SH-SY5Y (cell line): ENCODE measurements at regions not wholly inside any gene's neighbourhood (a gene's known extent, or its start where the extent isn't known, plus 50 kb on each side); places are given as distances from the start of the nearest gene placed in this dataset.

Experiments
- GATA2 ChIP-seq: IDR thresholded peaks from 2 replicates; pipeline ENCODE4 v1.6.1; 2011; ENCODE audit warnings: mild to moderate bottlenecking, low read depth, low read length
- GATA3 ChIP-seq: IDR thresholded peaks from 2 replicates; pipeline ENCODE4 v1.6.1; 2011; ENCODE audit warnings: low read depth, mild to moderate bottlenecking, low read length, moderate library complexity

DNA sequence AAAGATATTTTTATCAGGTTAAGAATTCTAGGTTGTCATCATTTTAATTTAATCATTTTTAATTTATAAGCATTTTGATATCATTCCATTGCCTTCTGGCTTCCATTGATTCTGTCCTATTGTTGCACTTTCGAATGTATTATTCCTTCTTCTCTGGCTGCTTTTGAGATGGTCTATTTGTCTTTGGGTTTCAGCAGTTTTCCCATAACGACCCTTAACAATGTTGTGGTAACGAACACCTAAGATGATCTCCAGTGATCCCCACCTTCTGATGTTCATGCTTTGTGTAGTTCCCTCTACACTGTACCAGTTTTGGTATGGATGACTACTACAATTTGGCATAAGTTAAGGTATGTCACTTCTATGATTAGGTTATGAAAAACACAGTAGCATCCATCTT, 59.9 kb downstream of the MINAR1 start:
- TF ChIP-seq GATA2 (no peak), GATA3 (no peak)

GRCh38 chr15:79494384-79494909, 62.3 kb downstream of the MINAR1 start:
- TF ChIP-seq GATA3, result no peak
- TF ChIP-seq GATA2, result no peak

- TF ChIP-seq GATA2, result no peak
- TF ChIP-seq GATA3, result no peak
Measured at GRCh38 chr15:79494963-79495755, 63.0 kb downstream of the MINAR1 start.

DNA sequence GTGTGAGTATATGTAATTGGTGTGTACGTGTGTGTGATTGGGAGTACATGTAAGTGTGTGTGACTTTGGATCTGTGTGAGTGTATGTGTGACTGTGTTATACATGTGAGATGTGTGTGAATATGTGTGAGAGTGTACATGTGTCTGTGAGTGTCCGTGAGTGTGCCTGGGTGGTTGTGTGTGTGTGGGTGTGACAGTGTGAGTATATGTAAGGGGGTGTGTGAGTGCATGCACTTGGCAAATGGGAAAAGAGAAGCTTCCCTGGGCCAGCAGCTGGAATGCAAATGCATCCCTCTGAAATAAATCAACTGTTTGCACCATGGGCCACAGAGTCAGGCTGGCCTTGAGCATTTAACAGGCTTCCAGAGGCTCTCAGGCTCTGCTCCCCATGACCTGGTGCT, 63.6 kb downstream of the MINAR1 start:
- TF ChIP-seq GATA3, result no peak
- TF ChIP-seq GATA2, result no peak

DNA sequence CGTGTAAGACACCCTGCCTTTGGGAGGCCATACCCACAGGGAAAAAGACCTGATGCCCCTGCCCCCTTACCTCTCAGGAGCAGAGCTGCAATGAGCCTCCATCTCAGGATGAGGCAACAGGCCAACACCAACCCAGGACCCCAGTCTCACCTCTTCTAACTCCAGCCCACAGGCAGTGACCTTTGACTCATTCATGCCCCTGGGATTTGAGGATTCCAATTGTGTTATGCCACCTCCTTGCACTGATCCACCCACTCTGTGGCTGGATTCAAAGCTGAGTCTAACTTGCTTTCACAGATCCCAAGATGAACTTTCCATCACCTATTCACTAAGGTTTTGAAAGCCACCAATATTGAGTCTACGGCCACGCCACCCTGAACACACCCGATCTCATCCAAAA, 64.7 kb downstream of the MINAR1 start:
- no peak for TF ChIP-seq GATA3
- no peak for TF ChIP-seq GATA2

GRCh38 chr15:79501086-79501485, 69.0 kb downstream of the MINAR1 start:
- no peak for TF ChIP-seq GATA2
- TF ChIP-seq GATA3, result no peak

DNA sequence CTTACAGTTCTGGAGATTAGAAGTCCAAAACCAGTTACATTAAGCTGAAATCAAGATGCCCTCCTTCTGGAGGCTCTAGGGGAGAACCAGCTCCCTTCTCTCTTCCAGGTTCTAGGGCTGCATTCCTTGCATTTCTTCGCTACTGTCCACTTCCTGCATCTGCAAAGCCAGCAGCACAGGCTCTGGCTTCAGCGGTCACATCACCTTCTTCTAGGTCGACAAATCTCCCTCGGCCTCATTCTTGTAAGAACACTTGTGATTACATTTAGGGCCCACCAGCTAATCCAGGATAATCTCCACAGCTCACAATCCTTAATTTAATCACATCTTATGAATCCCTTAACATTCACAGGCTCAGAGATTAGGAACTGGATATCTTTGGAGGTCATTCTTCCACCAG, 73.8 kb downstream of the MINAR1 start:
- TF ChIP-seq GATA2, result no peak
- TF ChIP-seq GATA3, result no peak

- no peak for TF ChIP-seq GATA2
- TF ChIP-seq GATA3, result no peak
Measured at GRCh38 chr15:79513417-79513816, 81.3 kb downstream of the MINAR1 start.

- TF ChIP-seq GATA2 (no peak), GATA3 (no peak)
Measured at GRCh38 chr15:79513940-79514339, 81.8 kb downstream of the MINAR1 start.

DNA sequence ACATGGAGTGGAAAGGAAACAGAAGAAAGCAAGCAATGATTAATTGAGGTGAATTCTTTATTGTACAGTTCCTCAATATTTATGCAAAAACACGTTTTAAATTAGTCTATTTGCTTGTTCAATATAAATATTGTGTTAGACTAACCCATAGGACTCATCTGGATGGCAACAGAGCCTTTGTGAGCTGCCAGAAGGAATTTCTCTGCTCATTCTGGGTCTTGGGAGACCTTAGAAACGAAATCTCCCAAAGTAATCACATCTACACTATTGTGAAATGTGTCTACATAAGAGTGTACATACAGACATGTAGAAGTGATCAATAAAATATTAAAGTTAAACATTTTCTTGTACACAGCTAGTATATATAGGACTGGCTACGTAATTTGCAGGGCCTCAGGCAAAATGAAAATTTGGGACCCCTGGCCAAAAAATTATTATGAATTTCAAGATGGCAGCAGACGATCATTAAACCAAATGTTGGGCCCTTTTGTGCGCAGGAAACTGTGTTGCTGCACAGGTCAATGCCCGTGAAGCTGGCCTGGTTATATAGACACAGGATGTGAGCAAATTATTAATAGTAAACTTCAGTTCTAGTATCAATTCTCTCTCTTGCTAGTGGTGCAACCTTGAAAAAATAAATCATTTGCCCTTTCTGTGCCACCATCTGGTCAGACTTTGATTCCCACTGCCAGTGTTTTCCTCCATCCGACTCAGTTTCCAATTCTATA, 83.3 kb downstream of the MINAR1 start:
- TF ChIP-seq GATA3 (no peak), GATA2 (no peak)

DNA sequence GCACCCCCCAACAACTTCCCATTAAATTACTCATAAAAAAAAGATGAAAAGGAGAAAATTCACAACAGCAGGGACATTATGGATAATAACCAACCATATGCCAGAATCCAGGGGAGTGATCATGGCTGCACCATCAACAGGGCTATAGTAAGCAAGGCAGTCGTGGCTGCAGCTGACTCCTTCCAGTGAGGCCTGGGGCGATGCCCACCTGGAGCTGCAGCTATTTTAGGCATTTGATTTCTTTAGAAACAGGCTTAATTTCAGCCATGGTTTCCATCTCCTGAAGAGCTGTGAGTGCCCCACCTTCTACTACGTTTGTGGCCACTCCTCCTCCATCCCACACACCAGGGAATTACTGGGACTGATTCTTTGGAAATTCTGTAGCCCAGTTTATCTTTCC, 84.0 kb downstream of the MINAR1 start:
- no peak for TF ChIP-seq GATA2
- no peak for TF ChIP-seq GATA3

DNA sequence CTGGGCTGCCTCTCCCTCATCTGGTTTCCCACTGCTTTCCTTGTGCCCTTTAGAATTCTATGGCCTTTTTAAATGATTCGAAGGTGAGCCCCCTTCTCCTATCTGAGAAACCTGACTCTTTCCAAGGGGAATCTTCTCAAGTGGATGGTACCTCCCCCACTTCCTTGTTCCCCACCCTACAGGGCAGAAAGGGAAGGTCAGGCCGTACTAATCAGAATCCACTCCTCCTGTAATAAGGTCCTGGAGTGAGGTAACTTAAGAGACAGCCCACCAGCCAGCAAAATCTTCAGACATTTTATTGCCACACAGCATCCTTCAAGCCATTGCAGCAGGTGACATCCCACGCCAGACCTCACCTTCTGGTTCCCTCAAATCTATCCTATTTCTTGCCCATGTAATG, 84.5 kb downstream of the MINAR1 start:
- TF ChIP-seq GATA2 (no peak), GATA3 (no peak)

- no peak for TF ChIP-seq GATA3
- TF ChIP-seq GATA2, result no peak
Measured at GRCh38 chr15:79519628-79520027, 87.5 kb downstream of the MINAR1 start.

DNA sequence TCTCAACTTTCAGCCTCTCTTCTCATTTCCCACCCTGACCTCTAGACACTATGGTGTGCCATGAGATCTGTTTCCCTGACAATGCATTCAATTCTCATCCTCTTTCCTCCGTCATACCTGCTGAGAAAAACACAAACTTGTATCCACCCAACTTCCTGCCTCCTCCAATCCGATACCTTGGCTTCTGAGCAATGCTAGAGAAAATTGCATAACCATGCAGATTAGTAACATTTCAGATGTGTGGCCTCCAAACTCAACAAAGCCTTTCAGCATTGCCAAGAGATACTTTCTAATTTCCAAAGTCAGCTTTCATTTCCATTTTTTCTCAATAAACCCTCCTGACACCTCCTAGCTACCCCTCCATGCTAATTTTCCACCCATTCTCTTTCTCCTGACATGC, 88.5 kb downstream of the MINAR1 start:
- TF ChIP-seq GATA3 (no peak), GATA2 (no peak)

DNA sequence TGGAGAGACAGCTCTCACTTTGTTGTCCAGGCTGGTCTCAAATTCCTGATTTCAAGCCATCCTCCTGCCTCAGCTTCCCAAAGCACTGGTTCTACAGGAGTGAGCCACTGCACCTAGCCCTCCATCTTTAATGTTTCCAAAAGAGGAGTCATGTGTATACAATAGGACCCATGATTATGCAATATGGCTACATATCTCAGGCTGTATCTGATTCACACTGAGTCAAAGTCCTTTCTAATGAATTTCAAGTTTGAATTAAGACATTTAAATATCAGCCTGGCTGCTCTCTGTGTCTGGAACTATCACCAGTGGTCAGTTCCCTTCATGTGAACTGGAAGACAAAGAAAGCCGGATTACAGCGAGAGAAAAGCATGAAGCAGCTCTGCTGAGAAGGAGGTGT, 90.5 kb downstream of the MINAR1 start:
- TF ChIP-seq GATA2, result no peak
- no peak for TF ChIP-seq GATA3
